Hematopoietic multipotent progenitor cell (in vitro differentiated cells): ENCODE measurements at regions not wholly inside any gene's neighbourhood (a gene's known extent, or its start where the extent isn't known, plus 50 kb on each side); places are given as distances from the start of the nearest gene placed in this dataset.
"Not testable (repeated sequence)": the region's sequence is repeated elsewhere in the genome, so short reads cannot be mapped to it uniquely, and the experiment has no call there.

ENCODE experiments used
- DNase-seq, 3 donors: peaks; one replicate each; pipeline ENCODE4 v3.0.0-alpha.2; 2011 to 2015; ENCODE audit warnings: low read depth in 2 of 3, low spot score in 2 of 3

GRCh38 chr5:98163796-98164493, 609.5 kb upstream of the RGMB start:
- DNase-seq = no peak

GRCh38 chr5:98168871-98169270, 604.6 kb upstream of the RGMB start:
- no peak for DNase-seq

GRCh38 chr5:98170994-98171393, 602.5 kb upstream of the RGMB start:
- DNase-seq = no peak

- no peak for DNase-seq
Observed at GRCh38 chr5:98173334-98173733, 600.1 kb upstream of the RGMB start.

- DNase-seq = no peak
Observed at GRCh38 chr5:98175474-98175873, 598.0 kb upstream of the RGMB start.

- no peak for DNase-seq
Observed at GRCh38 chr5:98179791-98180755, 593.4 kb upstream of the RGMB start.

GRCh38 chr5:98186128-98186527, 587.3 kb upstream of the RGMB start:
- DNase-seq = no peak

GRCh38 chr5:98187945-98188344, 585.5 kb upstream of the RGMB start:
- DNase-seq = no peak

- not testable (repeated sequence) for DNase-seq
Observed at GRCh38 chr5:98190344-98190743, 583.1 kb upstream of the RGMB start.

GRCh38 chr5:98193921-98194760, 579.3 kb upstream of the RGMB start:
- DNase-seq = no peak

- DNase-seq = no peak
Observed at GRCh38 chr5:98200726-98201541, 572.5 kb upstream of the RGMB start.

- DNase-seq = no peak
Observed at GRCh38 chr5:98204798-98205197, 568.7 kb upstream of the RGMB start.

- no peak for DNase-seq
Observed at GRCh38 chr5:98205691-98206461, 567.6 kb upstream of the RGMB start.

- DNase-seq = no peak
Observed at GRCh38 chr5:98206566-98206965, 566.9 kb upstream of the RGMB start.

GRCh38 chr5:98209418-98209817, 564.0 kb upstream of the RGMB start:
- no peak for DNase-seq

GRCh38 chr5:98214240-98215051, 559.0 kb upstream of the RGMB start:
- DNase-seq = no peak

GRCh38 chr5:98217138-98217537, 556.3 kb upstream of the RGMB start:
- DNase-seq = no peak

GRCh38 chr5:98218838-98219237, 554.6 kb upstream of the RGMB start:
- DNase-seq = no peak

- no peak for DNase-seq
Observed at GRCh38 chr5:98227489-98227888, 546.0 kb upstream of the RGMB start.
